ENCODE measurements at regions not wholly inside any gene's neighbourhood (a gene's known extent, or its start where the extent isn't known, plus 50 kb on each side); places are given as distances from the start of the nearest gene placed in this dataset.

- intact Hi-C loops (cut with DNase I) = loop anchor here (5.0 to 10.0 kb wide), 3 partner anchors 146 to 442 kb away; no protein-coding TSS in a partner anchor
Observed at GRCh38 chr1:184223216-184223615, 163.6 kb upstream of the C1orf21 start.

GRCh38 chr1:184225283-184226099, 161.3 kb upstream of the C1orf21 start:
- H3K27me3 ChIP-seq (replicated peaks; ENCODE audit: insufficient read depth) = no peaks in the 10 kb centered on the region
- TF ChIP-seq POLR2AphosphoS5 (IDR thresholded peaks at IDR 0.05) (no peak), POLR2A (IDR thresholded peaks at IDR 0.05) (no peak)
- TF ChIP-seq, protein P1, sequence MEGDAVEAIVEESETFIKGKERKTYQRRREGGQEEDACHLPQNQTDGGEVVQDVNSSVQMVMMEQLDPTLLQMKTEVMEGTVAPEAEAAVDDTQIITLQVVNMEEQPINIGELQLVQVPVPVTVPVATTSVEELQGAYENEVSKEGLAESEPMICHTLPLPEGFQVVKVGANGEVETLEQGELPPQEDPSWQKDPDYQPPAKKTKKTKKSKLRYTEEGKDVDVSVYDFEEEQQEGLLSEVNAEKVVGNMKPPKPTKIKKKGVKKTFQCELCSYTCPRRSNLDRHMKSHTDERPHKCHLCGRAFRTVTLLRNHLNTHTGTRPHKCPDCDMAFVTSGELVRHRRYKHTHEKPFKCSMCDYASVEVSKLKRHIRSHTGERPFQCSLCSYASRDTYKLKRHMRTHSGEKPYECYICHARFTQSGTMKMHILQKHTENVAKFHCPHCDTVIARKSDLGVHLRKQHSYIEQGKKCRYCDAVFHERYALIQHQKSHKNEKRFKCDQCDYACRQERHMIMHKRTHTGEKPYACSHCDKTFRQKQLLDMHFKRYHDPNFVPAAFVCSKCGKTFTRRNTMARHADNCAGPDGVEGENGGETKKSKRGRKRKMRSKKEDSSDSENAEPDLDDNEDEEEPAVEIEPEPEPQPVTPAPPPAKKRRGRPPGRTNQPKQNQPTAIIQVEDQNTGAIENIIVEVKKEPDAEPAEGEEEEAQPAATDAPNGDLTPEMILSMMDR (IDR thresholded peaks at IDR 0.05) = no peak
- H3K27ac ChIP-seq = no peak overlapping the region
- no peaks in the 10 kb centered on the region for H3K9me3 ChIP-seq
- no peaks in the 10 kb centered on the region for H3K36me3 ChIP-seq
- no peaks in the 10 kb centered on the region for H3K4me1 ChIP-seq (replicated peaks)
- intact Hi-C loops (cut with DNase I) = loop anchor here (10.0 kb wide), 2 partner anchors 339 to 439 kb away; no protein-coding TSS in a partner anchor
- 91% methylated on average over 23 of the region's 23 CpGs for WGBS
- no peak overlapping the region for H3K4me3 ChIP-seq
- DNase-seq (ENCODE audit: low spot score) = no peak

More at GRCh38 chr1:184223216-184223615, 163.6 kb upstream of the C1orf21 start:
- no peaks in the 10 kb centered on the region for H3K9me3 ChIP-seq
- no peaks in the 10 kb centered on the region for H3K27me3 ChIP-seq (replicated peaks; ENCODE audit: insufficient read depth)
- 79% methylated on average over 11 of the region's 11 CpGs for WGBS
- TF ChIP-seq, protein P1 (IDR thresholded peaks at IDR 0.05) = no peak
- TF ChIP-seq POLR2AphosphoS5 (IDR thresholded peaks at IDR 0.05) (no peak), POLR2A (IDR thresholded peaks at IDR 0.05) (no peak)
- H3K4me1 ChIP-seq (replicated peaks) = no peaks in the 10 kb centered on the region
- H3K36me3 ChIP-seq = no peaks in the 10 kb centered on the region
- no peak for DNase-seq (ENCODE audit: low spot score)
- no peak overlapping the region for H3K27ac ChIP-seq
- no peak overlapping the region for H3K4me3 ChIP-seq

DNA sequence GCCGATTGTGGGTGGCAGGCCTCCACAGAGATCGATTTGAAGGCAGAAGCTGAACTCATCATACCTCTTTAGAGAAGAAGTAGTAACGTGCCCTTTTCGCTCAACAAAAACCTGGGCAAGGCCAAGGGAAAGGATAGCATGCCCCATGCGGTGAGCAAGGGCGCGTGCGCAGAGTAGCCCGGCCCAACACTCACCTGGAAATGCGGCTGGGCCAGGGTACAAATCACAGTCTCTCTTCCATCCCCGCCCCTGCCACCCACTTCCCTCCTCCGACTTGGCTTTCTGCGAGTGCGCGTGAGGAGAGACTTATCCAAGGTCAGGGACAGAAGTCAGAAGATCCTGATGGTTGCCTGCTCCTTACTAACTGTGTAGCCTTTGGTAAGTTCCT, 160.7 kb upstream of the C1orf21 start:
- DNase-seq (ENCODE audit: low spot score) = no peak
- no peaks in the 10 kb centered on the region for H3K9me3 ChIP-seq
- no peak overlapping the region for H3K4me3 ChIP-seq
- no peaks in the 10 kb centered on the region for H3K27me3 ChIP-seq (replicated peaks; ENCODE audit: insufficient read depth)
- intact Hi-C loops (cut with DNase I) = loop anchor here (10.0 kb wide), 2 partner anchors 339 to 439 kb away; no protein-coding TSS in a partner anchor
- no peaks in the 10 kb centered on the region for H3K4me1 ChIP-seq (replicated peaks)
- no peaks in the 10 kb centered on the region for H3K36me3 ChIP-seq
- TF ChIP-seq POLR2A (IDR thresholded peaks at IDR 0.05) = no peak
- TF ChIP-seq POLR2AphosphoS5 (IDR thresholded peaks at IDR 0.05) = no peak
- TF ChIP-seq, protein P1 (IDR thresholded peaks at IDR 0.05) = no peak
- no peak overlapping the region for H3K27ac ChIP-seq
- WGBS = 89% methylated on average over 15 of the region's 15 CpGs

- Histone ChIP-seq H3K27me3 (replicated peaks; ENCODE audit: insufficient read depth) (no peaks in the 10 kb centered on the region), H3K4me3 (no peak overlapping the region), H3K36me3 (no peaks in the 10 kb centered on the region), H3K4me1 (replicated peaks) (no peaks in the 10 kb centered on the region), H3K27ac (no peak overlapping the region), H3K9me3 (no peaks in the 10 kb centered on the region)
- WGBS = 75% methylated on average over 2 of the region's 2 CpGs
- intact Hi-C loops (cut with DNase I) = loop anchor here (10.0 kb wide), 2 partner anchors 336 to 436 kb away; no protein-coding TSS in a partner anchor
- TF ChIP-seq POLR2A (IDR thresholded peaks at IDR 0.05) (no peak), POLR2AphosphoS5 (IDR thresholded peaks at IDR 0.05) (no peak)
- TF ChIP-seq, protein P1 (IDR thresholded peaks at IDR 0.05) = no peak
- DNase-seq (ENCODE audit: low spot score) = no peak
Observed at GRCh38 chr1:184228558-184228957, 158.3 kb upstream of the C1orf21 start.

GRCh38 chr1:184237588-184237987, 149.2 kb upstream of the C1orf21 start:
- intact Hi-C loops (cut with DNase I) = no loop called here
- WGBS = 62% methylated on average over 4 of the region's 4 CpGs
- no peak for TF ChIP-seq POLR2A (IDR thresholded peaks at IDR 0.05)
- no peak for TF ChIP-seq POLR2AphosphoS5 (IDR thresholded peaks at IDR 0.05)
- TF ChIP-seq, protein P1 (IDR thresholded peaks at IDR 0.05) = no peak
- Histone ChIP-seq H3K27me3 (replicated peaks; ENCODE audit: insufficient read depth) (no peaks in the 10 kb centered on the region), H3K36me3 (no peaks in the 10 kb centered on the region), H3K4me1 (replicated peaks) (no peaks in the 10 kb centered on the region), H3K4me3 (no peak overlapping the region), H3K9me3 (no peaks in the 10 kb centered on the region), H3K27ac (no peak overlapping the region)
- no peak for DNase-seq (ENCODE audit: low spot score)

Measured in prostate gland (tissue), 2 donors.